Thymus (tissue), 11 donors: ENCODE measurements at regions not wholly inside any gene's neighbourhood (a gene's known extent, or its start where the extent isn't known, plus 50 kb on each side); places are given as distances from the start of the nearest gene placed in this dataset.

Experiments
- DNase-seq, 9 donors: peaks; one replicate each; pipeline ENCODE4 v3.0.0-alpha.2; 2013; ENCODE audit warnings: low spot score in 9 of 9, low read depth in 6 of 9, missing footprints in 1 of 9
- H3K27ac ChIP-seq, 2 donors: one replicate each; pipeline ENCODE4 v1.5.1; 2013; ENCODE audit warnings: control low read depth in 1 of 2, low read depth in 1 of 2, low read length in 1 of 2, mild to moderate bottlenecking in 1 of 2, moderate library complexity in 1 of 2
- H3K27me3 ChIP-seq, 2 donors: one replicate each; pipeline ENCODE4 v1.5.1; 2013; ENCODE audit warnings: low read length in 1 of 2; ENCODE audit not compliant: control insufficient read depth in 2 of 2, insufficient read depth in 1 of 2
- H3K36me3 ChIP-seq, 2 donors: one replicate each; pipeline ENCODE4 v1.5.1; 2013; ENCODE audit warnings: low read length in 1 of 2, mild to moderate bottlenecking in 1 of 2, moderate library complexity in 1 of 2; ENCODE audit not compliant: control insufficient read depth in 2 of 2, insufficient read depth in 2 of 2
- H3K4me1 ChIP-seq, 2 donors: one replicate each; pipeline ENCODE4 v1.5.1; 2013; ENCODE audit warnings: low read length in 2 of 2; ENCODE audit not compliant: control insufficient read depth in 2 of 2, insufficient read depth in 2 of 2
- H3K4me3 ChIP-seq, 2 donors: one replicate each; pipeline ENCODE4 v1.5.1; 2013; ENCODE audit warnings: low read length in 2 of 2, control low read depth in 1 of 2, mild to moderate bottlenecking in 1 of 2
- H3K9me3 ChIP-seq, 2 donors: one replicate each; pipeline ENCODE4 v1.5.1; 2013; ENCODE audit warnings: low read length in 1 of 2, mild to moderate bottlenecking in 1 of 2; ENCODE audit not compliant: control insufficient read depth in 2 of 2, insufficient read depth in 1 of 2
- WGBS: extraction: QIAGEN DNeasy Blood & Tissue Kit; methylation state at CpG from one replicate; pipeline ENCODE4 v1.1.7; 2013; 5-methylcytosine and 5-hydroxymethylcytosine counted together
- donor health status: healthy.

- DNase-seq = no peak
- 95% methylated on average over 3 of the region's 3 CpGs for WGBS
- Histone ChIP-seq H3K4me3 (no peak overlapping the region), H3K9me3 (no peaks in the 10 kb centered on the region), H3K27ac (no peak overlapping the region), H3K36me3 (no peaks in the 10 kb centered on the region), H3K4me1 (no peaks in the 10 kb centered on the region), H3K27me3 (no peaks in the 10 kb centered on the region)
These were observed 118.9 kb downstream of the IRS1 start for GRCh38 chr2:226680719-226681118.

GRCh38 chr2:226679389-226680065 lies 120.1 kb downstream of the IRS1 start:
- H3K36me3 ChIP-seq = no peaks in the 10 kb centered on the region
- WGBS = 85% methylated on average over 7 of the region's 7 CpGs
- no peaks in the 10 kb centered on the region for H3K4me1 ChIP-seq
- no peak for DNase-seq
- H3K4me3 ChIP-seq = no peak overlapping the region
- H3K9me3 ChIP-seq = no peaks in the 10 kb centered on the region
- H3K27ac ChIP-seq = no peak overlapping the region
- no peaks in the 10 kb centered on the region for H3K27me3 ChIP-seq

- no peak overlapping the region for H3K4me3 ChIP-seq
- no peaks in the 10 kb centered on the region for H3K36me3 ChIP-seq
- no peak overlapping the region for H3K27ac ChIP-seq
- WGBS = 88% methylated on average over 4 of the region's 4 CpGs
- H3K4me1 ChIP-seq = no peaks in the 10 kb centered on the region
- no peaks in the 10 kb centered on the region for H3K9me3 ChIP-seq
- DNase-seq = no peak
- no peaks in the 10 kb centered on the region for H3K27me3 ChIP-seq
These were observed 121.2 kb downstream of the IRS1 start for GRCh38 chr2:226678422-226678821.

GRCh38 chr2:226677080-226677479 lies 122.5 kb downstream of the IRS1 start:
- no peaks in the 10 kb centered on the region for H3K36me3 ChIP-seq
- H3K4me3 ChIP-seq = no peak overlapping the region
- no peak overlapping the region for H3K27ac ChIP-seq
- H3K4me1 ChIP-seq = no peaks in the 10 kb centered on the region
- DNase-seq = no peak
- H3K27me3 ChIP-seq = no peaks in the 10 kb centered on the region
- 92% methylated on average over 4 of the region's 4 CpGs for WGBS
- no peaks in the 10 kb centered on the region for H3K9me3 ChIP-seq

GRCh38 chr2:226676618-226677017 lies 123.0 kb downstream of the IRS1 start:
- H3K4me3 ChIP-seq = no peak overlapping the region
- 54% methylated on average over 1 of the region's 1 CpG for WGBS
- H3K4me1 ChIP-seq = no peaks in the 10 kb centered on the region

GRCh38 chr2:226674123-226674522 lies 125.5 kb downstream of the IRS1 start:
- WGBS = 85% methylated on average over 2 of the region's 2 CpGs
- peaks cover 0 to 3% of the 10 kb centered on the region in 2 donors for H3K27me3 ChIP-seq
- DNase-seq = no peak
- no peaks in the 10 kb centered on the region for H3K4me1 ChIP-seq
- H3K36me3 ChIP-seq = no peaks in the 10 kb centered on the region
- H3K9me3 ChIP-seq = no peaks in the 10 kb centered on the region
- no peak overlapping the region for H3K27ac ChIP-seq
- H3K4me3 ChIP-seq = no peak overlapping the region

More at GRCh38 chr2:226676618-226677017, 123.0 kb downstream of the IRS1 start:
- H3K27ac ChIP-seq = no peak overlapping the region
- DNase-seq = no peak
- H3K9me3 ChIP-seq = no peaks in the 10 kb centered on the region
- H3K27me3 ChIP-seq = no peaks in the 10 kb centered on the region
- no peaks in the 10 kb centered on the region for H3K36me3 ChIP-seq

- H3K36me3 ChIP-seq = no peaks in the 10 kb centered on the region
- no peak overlapping the region for H3K4me3 ChIP-seq
- WGBS = 2% methylated on average over 4 of the region's 4 CpGs
- DNase-seq = no peak
- H3K27ac ChIP-seq = no peak overlapping the region
- no peaks in the 10 kb centered on the region for H3K9me3 ChIP-seq
- no peaks in the 10 kb centered on the region for H3K4me1 ChIP-seq
- peaks cover 0 to 3% of the 10 kb centered on the region in 2 donors for H3K27me3 ChIP-seq
These were observed 126.3 kb downstream of the IRS1 start for GRCh38 chr2:226673314-226673723.

- no peak for DNase-seq
These were observed 128.4 kb downstream of the IRS1 start for GRCh38 chr2:226671141-226671676.

GRCh38 chr2:226669905-226670304 lies 129.7 kb downstream of the IRS1 start:
- Histone ChIP-seq H3K4me1 (no peaks in the 10 kb centered on the region), H3K27me3 (peaks cover 0 to 5% of the 10 kb centered on the region in 2 donors), H3K4me3 (no peak overlapping the region), H3K27ac (no peak overlapping the region), H3K9me3 (no peaks in the 10 kb centered on the region), H3K36me3 (no peaks in the 10 kb centered on the region)
- WGBS = 91% methylated on average over 3 of the region's 3 CpGs
- DNase-seq = no peak

More at GRCh38 chr2:226671141-226671676, 128.4 kb downstream of the IRS1 start:
- 83% methylated on average over 4 of the region's 4 CpGs for WGBS
- Histone ChIP-seq H3K4me1 (no peaks in the 10 kb centered on the region), H3K36me3 (no peaks in the 10 kb centered on the region), H3K9me3 (no peaks in the 10 kb centered on the region), H3K4me3 (no peak overlapping the region), H3K27ac (no peak overlapping the region), H3K27me3 (peaks cover 0 to 5% of the 10 kb centered on the region in 2 donors)
